GM18868 (cell line): ENCODE measurements at regions not wholly inside any gene's neighbourhood (a gene's known extent, or its start where the extent isn't known, plus 50 kb on each side); places are given as distances from the start of the nearest gene placed in this dataset.

ENCODE experiments used
- ATAC-seq: cut with Tn5 transposase; IDR thresholded peaks from one replicate; pipeline ENCODE4 v1.9.1; 2021; ENCODE audit warnings: mild to moderate bottlenecking, moderate library complexity; ENCODE audit not compliant: unreplicated experiment

- no peak for ATAC-seq
Observed at GRCh38 chr11:39145346-39145745, 2314.1 kb downstream of the LRRC4C start.

GRCh38 chr11:39144351-39145130 is 2314.9 kb downstream of the LRRC4C start:
- no peak for ATAC-seq

GRCh38 chr11:39139581-39139980 is 2319.9 kb downstream of the LRRC4C start:
- no peak for ATAC-seq

- no peak for ATAC-seq
Observed at GRCh38 chr11:39120890-39121289, 2338.6 kb downstream of the LRRC4C start.

GRCh38 chr11:39113606-39114005 is 2345.8 kb downstream of the LRRC4C start:
- no peak for ATAC-seq

GRCh38 chr11:39102236-39102635 is 2357.2 kb downstream of the LRRC4C start:
- no peak for ATAC-seq

GRCh38 chr11:39078465-39078864 is 2381.0 kb downstream of the LRRC4C start:
- no peak for ATAC-seq

GRCh38 chr11:39037611-39038010 is 2421.8 kb downstream of the LRRC4C start:
- no peak for ATAC-seq

GRCh38 chr11:39036021-39036420 is 2423.4 kb downstream of the LRRC4C start:
- ATAC-seq: no peak

GRCh38 chr11:39021539-39021938 is 2423.5 kb upstream of the RAG2 start:
- ATAC-seq: no peak

- ATAC-seq: no peak
Observed at GRCh38 chr11:39011797-39012196, 2413.8 kb upstream of the RAG2 start.

- ATAC-seq: no peak
Observed at GRCh38 chr11:38990841-38991240, 2392.8 kb upstream of the RAG2 start.

- no peak for ATAC-seq
Observed at GRCh38 chr11:38990139-38990538, 2392.1 kb upstream of the RAG2 start.

- ATAC-seq: no peak
Observed at GRCh38 chr11:38988908-38989307, 2390.9 kb upstream of the RAG2 start.

GRCh38 chr11:38972220-38972619 is 2374.2 kb upstream of the RAG2 start:
- ATAC-seq: no peak

GRCh38 chr11:38971141-38971540 is 2373.1 kb upstream of the RAG2 start:
- no peak for ATAC-seq

GRCh38 chr11:38968951-38969350 is 2370.9 kb upstream of the RAG2 start:
- no peak for ATAC-seq

- ATAC-seq: no peak
Observed at GRCh38 chr11:38952698-38953097, 2354.7 kb upstream of the RAG2 start.

- ATAC-seq: no peak
Observed at GRCh38 chr11:38950867-38951266, 2352.8 kb upstream of the RAG2 start.

- no peak for ATAC-seq
Observed at GRCh38 chr11:38948392-38948791, 2350.4 kb upstream of the RAG2 start.

GRCh38 chr11:38937709-38938108 is 2339.7 kb upstream of the RAG2 start:
- no peak for ATAC-seq

- no peak for ATAC-seq
Observed at GRCh38 chr11:38935941-38936340, 2337.9 kb upstream of the RAG2 start.

GRCh38 chr11:38927993-38928392 is 2330.0 kb upstream of the RAG2 start:
- no peak for ATAC-seq
